ENCODE measurements at regions not wholly inside any gene's neighbourhood (a gene's known extent, or its start where the extent isn't known, plus 50 kb on each side); places are given as distances from the start of the nearest gene placed in this dataset.

DNA sequence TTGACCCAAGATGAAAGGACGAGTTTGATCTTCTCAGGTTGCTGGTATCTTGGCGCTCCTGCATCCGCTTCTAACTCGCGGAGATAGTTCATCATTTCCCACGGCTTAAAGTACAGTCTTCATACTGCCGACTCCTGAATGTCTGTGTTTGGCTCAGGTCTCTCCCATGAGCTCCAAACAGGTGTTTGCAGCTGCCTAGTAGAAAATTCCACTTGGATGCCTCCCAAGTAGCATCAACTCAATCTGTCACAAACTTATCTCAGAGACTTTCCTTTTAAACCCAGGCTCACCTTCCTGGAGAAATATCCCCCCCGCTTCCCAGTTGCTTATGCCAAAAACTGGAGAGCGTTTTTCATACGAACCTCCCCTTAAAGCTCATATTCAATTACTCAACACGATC, 986.5 kb downstream of the TBC1D22A start:
- Histone ChIP-seq H3K27ac (ENCODE audit: extremely low read depth, low read depth, low read length) (no peak overlapping the region), H3K9me3 (ENCODE audit: control insufficient read depth, insufficient read depth, low read depth, low read length) (no peaks in the 10 kb centered on the region), H3K4me1 (ENCODE audit: control insufficient read depth, insufficient read depth, low read length) (no peaks in the 10 kb centered on the region), H3K4me3 (ENCODE audit: low read depth, low read length) (no peak overlapping the region), H3K36me3 (ENCODE audit: control insufficient read depth in 2 of 2, insufficient read depth in 1 of 2, low read length in 2 of 2) (no peaks in the 10 kb centered on the region)
- TF ChIP-seq ZNF140 (tag by site-specific recombination; IDR thresholded peaks at IDR 0.05), result no peak
- TF ChIP-seq ZNF473 (tag by site-specific recombination; IDR thresholded peaks at IDR 0.05), result no peak
- no peak for TF ChIP-seq ZNF768 (tag by site-specific recombination; IDR thresholded peaks at IDR 0.05)
- no peak for TF ChIP-seq ZNF239 (tag by site-specific recombination; IDR thresholded peaks at IDR 0.05)
- TF ChIP-seq ZSCAN23 (tag by site-specific recombination; IDR thresholded peaks at IDR 0.05), result no peak
- no peak for TF ChIP-seq ZNF146 (tag by site-specific recombination; IDR thresholded peaks at IDR 0.05)
- no peak for TF ChIP-seq ZNF16 (tag by site-specific recombination; IDR thresholded peaks at IDR 0.05; ENCODE audit: low read depth)
- TF ChIP-seq TRIM28 (IDR thresholded peaks at IDR 0.05; ENCODE audit: borderline replicate concordance, low read length), result no peak
- no peak for TF ChIP-seq ZNF677 (tag by site-specific recombination; IDR thresholded peaks at IDR 0.05)
- ChIA-PET CTCF (no interaction called here), POLR2A (no interaction called here)

DNA sequence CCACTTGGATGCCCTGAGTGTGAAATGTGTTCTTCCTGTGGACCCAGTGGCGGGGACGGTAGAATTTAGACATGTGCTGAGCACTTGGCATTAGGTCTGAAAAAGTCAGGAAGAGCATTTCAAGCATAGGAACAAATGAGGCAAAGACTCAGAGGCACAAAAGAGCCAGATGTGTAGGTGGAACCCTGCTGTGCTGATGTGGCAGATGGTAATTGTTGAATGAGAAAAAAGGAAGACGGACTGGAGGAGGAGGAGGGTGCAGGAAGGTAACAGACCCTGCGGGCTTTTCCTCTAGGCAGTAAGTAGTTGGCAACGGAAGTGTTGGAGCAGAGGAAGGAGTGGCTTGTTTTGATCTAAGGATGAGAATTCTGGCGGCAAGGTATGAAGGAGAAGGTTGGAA, 985.8 kb downstream of the TBC1D22A start:
- H3K36me3 ChIP-seq (ENCODE audit: control insufficient read depth in 2 of 2, insufficient read depth in 1 of 2, low read length in 2 of 2), result no peaks in the 10 kb centered on the region
- H3K4me3 ChIP-seq (ENCODE audit: low read depth, low read length), result no peak overlapping the region
- no peak overlapping the region for H3K27ac ChIP-seq (ENCODE audit: extremely low read depth, low read depth, low read length)
- no peaks in the 10 kb centered on the region for H3K4me1 ChIP-seq (ENCODE audit: control insufficient read depth, insufficient read depth, low read length)
- TF ChIP-seq ZNF623 (tag by site-specific recombination; IDR thresholded peaks at IDR 0.05) (no peak), ZNF404 (tag by site-specific recombination; IDR thresholded peaks at IDR 0.05) (no peak), ZNF362 (tag by site-specific recombination; IDR thresholded peaks at IDR 0.05) (no peak), ZNF768 (tag by site-specific recombination; IDR thresholded peaks at IDR 0.05) (no peak), ZNF214 (tag by site-specific recombination; IDR thresholded peaks at IDR 0.05; ENCODE audit: borderline replicate concordance) (no peak), ZFP41 (tag by site-specific recombination; IDR thresholded peaks at IDR 0.05; ENCODE audit: borderline replicate concordance) (no peak), ZNF350 (tag by site-specific recombination; IDR thresholded peaks at IDR 0.05) (no peak), ZFP37 (tag by site-specific recombination; IDR thresholded peaks at IDR 0.05) (no peak), REST (tag by site-specific recombination; IDR thresholded peaks at IDR 0.05) (no peak), ZIC2 (tag by site-specific recombination; IDR thresholded peaks at IDR 0.05) (no peak), ZNF777 (tag by site-specific recombination; IDR thresholded peaks at IDR 0.05; ENCODE audit: borderline replicate concordance) (no peak)
- TF ChIP-seq, protein P1, sequence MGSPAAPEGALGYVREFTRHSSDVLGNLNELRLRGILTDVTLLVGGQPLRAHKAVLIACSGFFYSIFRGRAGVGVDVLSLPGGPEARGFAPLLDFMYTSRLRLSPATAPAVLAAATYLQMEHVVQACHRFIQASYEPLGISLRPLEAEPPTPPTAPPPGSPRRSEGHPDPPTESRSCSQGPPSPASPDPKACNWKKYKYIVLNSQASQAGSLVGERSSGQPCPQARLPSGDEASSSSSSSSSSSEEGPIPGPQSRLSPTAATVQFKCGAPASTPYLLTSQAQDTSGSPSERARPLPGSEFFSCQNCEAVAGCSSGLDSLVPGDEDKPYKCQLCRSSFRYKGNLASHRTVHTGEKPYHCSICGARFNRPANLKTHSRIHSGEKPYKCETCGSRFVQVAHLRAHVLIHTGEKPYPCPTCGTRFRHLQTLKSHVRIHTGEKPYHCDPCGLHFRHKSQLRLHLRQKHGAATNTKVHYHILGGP (tag by site-specific recombination; IDR thresholded peaks at IDR 0.05), result no peak
- H3K9me3 ChIP-seq (ENCODE audit: control insufficient read depth, insufficient read depth, low read depth, low read length), result no peaks in the 10 kb centered on the region
- POLR2A ChIA-PET, result no interaction called here
- CTCF ChIA-PET, result no interaction called here
